ENCODE measurements at regions not wholly inside any gene's neighbourhood (a gene's known extent, or its start where the extent isn't known, plus 50 kb on each side); places are given as distances from the start of the nearest gene placed in this dataset.

DNA sequence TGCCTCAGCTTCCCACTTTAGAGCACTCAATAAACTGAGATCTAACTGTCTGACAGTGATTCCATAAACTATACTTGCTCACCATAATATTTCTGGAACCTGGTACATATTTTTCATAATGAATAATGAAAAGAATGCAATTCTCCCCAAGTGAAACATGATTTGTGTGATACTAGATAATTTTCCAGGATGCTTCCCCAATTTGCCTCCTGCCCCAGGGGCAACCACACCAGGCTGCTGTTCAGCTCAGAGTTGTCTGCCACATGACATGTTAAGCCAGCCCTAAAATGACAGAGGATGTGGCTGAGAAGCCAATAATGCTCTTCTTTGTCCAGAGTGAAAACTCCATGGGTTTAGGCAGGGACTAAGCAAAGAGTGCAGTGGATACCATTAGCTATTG, 62.9 kb upstream of the SEZ6L start (continued):
- TF ChIP-seq CTCF (IDR thresholded peaks at IDR 0.05) (no peak), MEF2A (IDR thresholded peaks at IDR 0.05; ENCODE audit: borderline replicate concordance, low read depth) (no peak), FOXM1 (IDR thresholded peaks at IDR 0.05; ENCODE audit: low read depth) (no peak), ELF1 (IDR thresholded peaks at IDR 0.05) (no peak)

- POLR2A ChIA-PET, result no interaction called here
- Histone ChIP-seq H2AFZ (ENCODE audit: low read depth) (no peak overlapping the region), H4K20me1 (ENCODE audit: insufficient read depth) (no peaks in the 10 kb centered on the region), H3K4me2 (no peak overlapping the region), H3K9me2 (no peaks in the 10 kb centered on the region), H3K9ac (no peak overlapping the region), H3K4me3 (ENCODE audit: low read depth in 2 of 2, low read length in 1 of 2) (no peak overlapping the region), H3K79me2 (ENCODE audit: insufficient read depth) (no peaks in the 10 kb centered on the region), H3K9me3 (no peaks in the 10 kb centered on the region), H3K27me3 (ENCODE audit: insufficient read depth) (no peaks in the 10 kb centered on the region), H3F3A (replicated peaks; ENCODE audit: insufficient read depth) (no peaks in the 10 kb centered on the region), H3K27ac (ENCODE audit: low read depth in 2 of 2, low read length in 1 of 2) (no peak overlapping the region), H3K36me3 (replicated peaks in 1 of 2; ENCODE audit: control insufficient read depth in 1 of 2, insufficient read depth in 2 of 2, low read length in 1 of 2) (no peaks in the 10 kb centered on the region), H3K4me1 (ENCODE audit: control insufficient read depth in 1 of 2, insufficient read depth in 2 of 2, low read depth in 1 of 2, low read length in 1 of 2) (peaks cover 0 to 6% of the 10 kb centered on the region in 2 experiments; a peak in 1 of 4 replicates)
- 30% methylated on average over 10 of the region's 11 CpGs for WGBS (ENCODE audit: low lambda C conversion rate)
- TF ChIP-seq NRF1 (IDR thresholded peaks at IDR 0.05; ENCODE audit: low read depth, low read length), result no peak
- TF ChIP-seq, protein P1, sequence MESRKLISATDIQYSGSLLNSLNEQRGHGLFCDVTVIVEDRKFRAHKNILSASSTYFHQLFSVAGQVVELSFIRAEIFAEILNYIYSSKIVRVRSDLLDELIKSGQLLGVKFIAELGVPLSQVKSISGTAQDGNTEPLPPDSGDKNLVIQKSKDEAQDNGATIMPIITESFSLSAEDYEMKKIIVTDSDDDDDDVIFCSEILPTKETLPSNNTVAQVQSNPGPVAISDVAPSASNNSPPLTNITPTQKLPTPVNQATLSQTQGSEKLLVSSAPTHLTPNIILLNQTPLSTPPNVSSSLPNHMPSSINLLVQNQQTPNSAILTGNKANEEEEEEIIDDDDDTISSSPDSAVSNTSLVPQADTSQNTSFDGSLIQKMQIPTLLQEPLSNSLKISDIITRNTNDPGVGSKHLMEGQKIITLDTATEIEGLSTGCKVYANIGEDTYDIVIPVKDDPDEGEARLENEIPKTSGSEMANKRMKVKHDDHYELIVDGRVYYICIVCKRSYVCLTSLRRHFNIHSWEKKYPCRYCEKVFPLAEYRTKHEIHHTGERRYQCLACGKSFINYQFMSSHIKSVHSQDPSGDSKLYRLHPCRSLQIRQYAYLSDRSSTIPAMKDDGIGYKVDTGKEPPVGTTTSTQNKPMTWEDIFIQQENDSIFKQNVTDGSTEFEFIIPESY (IDR thresholded peaks at IDR 0.05; ENCODE audit: borderline replicate concordance, low read depth), result no peak
- TF ChIP-seq RXRA (IDR thresholded peaks at IDR 0.05; ENCODE audit: borderline replicate concordance, low read depth), result no peak
- TF ChIP-seq PBX3 (IDR thresholded peaks at IDR 0.05), result no peak
- TF ChIP-seq IRF3 (IDR thresholded peaks at IDR 0.05; ENCODE audit: low read depth, low read length), result no peak
- no peak for TF ChIP-seq CTCF (IDR thresholded peaks at IDR 0.05)
- DNase-seq, result no peak
- CTCF ChIA-PET, result interaction anchor here (0.8 kb wide), 1 partner anchor 61 kb away, joined by 3 read pairs; no protein-coding TSS in a partner anchor
These were observed 59.5 kb upstream of the SEZ6L start for GRCh38 chr22:26109686-26110315.
